CD14-positive monocyte (primary cell): ENCODE measurements at regions not wholly inside any gene's neighbourhood (a gene's known extent, or its start where the extent isn't known, plus 50 kb on each side); places are given as distances from the start of the nearest gene placed in this dataset.

Source experiments
- DNase-seq, 3 donors: peaks; one replicate each; pipeline ENCODE4 v3.0.0-alpha.2; 2011 to 2022
- H2AFZ ChIP-seq: 2 replicates; pipeline ENCODE4 v1.6.0; 2012; ENCODE audit warnings: mild to moderate bottlenecking, low read depth, low read length, inconsistent platforms; ENCODE audit not compliant: insufficient read depth, poor library complexity, severe bottlenecking
- H3K27ac ChIP-seq, 2 donors: 1 replicate in 1 of 2; 2 replicates in 1 of 2; pipeline ENCODE4 v1.5.1; 2012 to 2013; ENCODE audit warnings: low read length in 2 of 2, control low read depth in 1 of 2, inconsistent platforms in 1 of 2, low read depth in 1 of 2, mild to moderate bottlenecking in 1 of 2
- H3K27me3 ChIP-seq, 2 donors: one replicate each; pipeline versions ENCODE4 v1.6.0 to v1.6.1; 2011 to 2013; ENCODE audit warnings: low read length in 2 of 2; ENCODE audit not compliant: control insufficient read depth in 2 of 2, insufficient read depth in 2 of 2
- H3K36me3 ChIP-seq, 2 donors: replicated peaks in 1 of 2; 1 replicate in 1 of 2; 2 replicates in 1 of 2; pipeline versions ENCODE4 v1.5.1 to v1.6.1; 2012 to 2013; ENCODE audit warnings: low read length in 2 of 2, control low read depth in 1 of 2, inconsistent platforms in 1 of 2, mild to moderate bottlenecking in 1 of 2; ENCODE audit not compliant: insufficient read depth in 2 of 2, control insufficient read depth in 1 of 2
- H3K4me1 ChIP-seq, 2 donors: 1 replicate in 1 of 2; 2 replicates in 1 of 2; pipeline versions ENCODE4 v1.5.1 to v1.6.1; 2012 to 2013; ENCODE audit warnings: low read length in 2 of 2, control low read depth in 1 of 2, inconsistent platforms in 1 of 2, mild to moderate bottlenecking in 1 of 2, moderate library complexity in 1 of 2; ENCODE audit not compliant: insufficient read depth in 2 of 2, control insufficient read depth in 1 of 2
- H3K4me2 ChIP-seq: replicated peaks from 2 replicates; pipeline ENCODE3; 2012; ENCODE audit warnings: low read length, moderate library complexity, mild to moderate bottlenecking; ENCODE audit not compliant: poor library complexity, severe bottlenecking; ENCODE audit errors: extremely low read depth
- H3K4me3 ChIP-seq, 3 experiments: fragments of 200-600 bp in 1 of 3; sonication (generic) in 1 of 3; replicated peaks in 1 of 3; 1 replicate in 2 of 3; 2 replicates in 1 of 3; pipeline ENCODE4 v1.5.1; 2011 to 2013; ENCODE audit warnings: low read length in 3 of 3, mild to moderate bottlenecking in 3 of 3, control low read depth in 2 of 3, low read depth in 2 of 3, inconsistent platforms in 1 of 3, moderate library complexity in 1 of 3
- H3K79me2 ChIP-seq: 2 replicates; pipeline ENCODE4 v1.6.0; 2012; ENCODE audit warnings: mild to moderate bottlenecking, control low read depth, inconsistent platforms, low read length, moderate library complexity; ENCODE audit not compliant: insufficient read depth
- H3K9ac ChIP-seq: 2 replicates; pipeline ENCODE4 v1.6.0; 2017; ENCODE audit warnings: low read length, mild to moderate bottlenecking; ENCODE audit not compliant: insufficient read depth, poor library complexity, severe bottlenecking
- H3K9me3 ChIP-seq, 2 donors: replicated peaks in 1 of 2; 1 replicate in 1 of 2; 2 replicates in 1 of 2; pipeline versions ENCODE4 v1.5.1 to v1.6.1; 2012 to 2013; ENCODE audit warnings: low read length in 2 of 2, control low read depth in 1 of 2; ENCODE audit not compliant: control insufficient read depth in 1 of 2, insufficient read depth in 1 of 2
- H4K20me1 ChIP-seq: 2 replicates; pipeline ENCODE4 v1.6.0; 2012; ENCODE audit warnings: mild to moderate bottlenecking, low read length, control low read depth, moderate library complexity; ENCODE audit not compliant: insufficient read depth
- H3K27ac Mint-ChIP-seq, 7 donors: one replicate each; pipeline ENCODE4 v1.8.0; 2020; ENCODE audit warnings: mild to moderate bottlenecking in 7 of 7, mixed read lengths in 7 of 7, moderate library complexity in 6 of 7, inconsistent platforms in 2 of 7
- H3K27me3 Mint-ChIP-seq, 3 donors: one replicate each; pipeline ENCODE4 v1.8.0; 2021 to 2022; ENCODE audit warnings: low read depth in 3 of 3, mild to moderate bottlenecking in 3 of 3, mixed read lengths in 3 of 3, moderate library complexity in 3 of 3, inconsistent platforms in 1 of 3
- H3K36me3 Mint-ChIP-seq, 2 donors: one replicate each; pipeline ENCODE4 v1.8.0; 2020; ENCODE audit warnings: mixed read lengths in 2 of 2, inconsistent platforms in 1 of 2, mild to moderate bottlenecking in 1 of 2
- H3K4me1 Mint-ChIP-seq: one replicate; pipeline ENCODE4 v1.8.0; 2020; ENCODE audit warnings: mild to moderate bottlenecking, mixed read lengths
- H3K4me3 Mint-ChIP-seq, 2 donors: one replicate each; pipeline ENCODE4 v1.8.0; 2020; ENCODE audit warnings: mild to moderate bottlenecking in 2 of 2, mixed read lengths in 2 of 2, moderate library complexity in 1 of 2
- H3K9me3 Mint-ChIP-seq, 7 donors: one replicate each; pipeline ENCODE4 v1.8.0; 2020 to 2022; ENCODE audit warnings: mixed read lengths in 7 of 7, mild to moderate bottlenecking in 6 of 7, moderate library complexity in 6 of 7, inconsistent platforms in 2 of 7
- WGBS: methylation state at CpG from one replicate; pipeline ENCODE4 v1.1.5; 2013; ENCODE audit warnings: missing lambda C conversion rate; ENCODE audit not compliant: insufficient coverage; 5-methylcytosine and 5-hydroxymethylcytosine counted together
- intact Hi-C, 2 donors: fragments of 100-400 bp; cut with micrococcal nuclease; formaldehyde crosslinking; loops; one replicate each; pipeline versions ENCODE4 v1.15.0 to v1.15.1; 2023
- TF ChIP-seq, protein P1 (sequence below): fragments of 200-600 bp; IDR thresholded peaks from one replicate; pipeline ENCODE4 v1.8.0; 2022; ENCODE audit warnings: antibody characterized with exemption, mild to moderate bottlenecking

DNA sequence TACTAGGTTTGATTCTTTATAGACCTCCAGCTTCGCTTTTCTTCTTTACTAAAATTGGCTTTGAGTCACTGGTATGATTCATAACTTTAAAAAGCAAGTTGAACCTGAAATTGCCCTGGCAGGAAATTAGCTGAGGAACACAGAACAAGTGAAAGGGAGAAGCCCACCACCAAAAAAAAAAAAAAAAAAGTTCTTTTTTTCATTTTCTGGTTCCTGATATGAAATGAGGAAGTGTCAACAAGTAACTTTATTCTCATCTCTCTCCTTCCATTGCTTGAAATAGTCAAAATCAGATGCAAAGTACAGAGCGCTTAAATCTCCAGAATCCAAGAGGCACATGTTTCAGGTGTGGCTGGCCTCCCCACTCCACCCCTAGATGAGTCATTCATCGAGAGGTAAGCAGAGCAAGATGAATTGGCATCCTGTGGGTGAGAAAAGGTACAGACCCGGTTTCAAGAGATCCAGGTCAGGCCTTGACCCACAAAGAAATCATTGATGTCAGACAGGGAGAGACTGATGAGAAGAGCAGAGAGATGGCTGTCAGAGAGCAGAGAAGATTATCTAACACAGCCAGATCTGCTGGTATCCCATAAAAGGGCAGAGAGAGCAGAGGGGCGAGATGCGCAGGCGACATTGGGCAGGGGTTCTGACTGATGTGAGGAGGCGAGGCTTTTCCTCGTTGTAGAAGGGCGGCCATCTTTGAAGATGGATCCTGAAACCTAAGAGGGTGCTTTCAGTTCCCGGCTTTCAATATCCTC lies 54.8 kb upstream of the MBOAT1 start:
- H3K4me3 Mint-ChIP-seq: peak overlapping the region in 1 of 2 donors; percentile 31
- intact Hi-C loops: no loop called here
- peaks cover 13% of the 10 kb centered on the region for H3K4me1 Mint-ChIP-seq
- H3K9ac ChIP-seq: no peak overlapping the region
- no peaks in the 10 kb centered on the region for H3K36me3 ChIP-seq
- H3K36me3 Mint-ChIP-seq: no peaks in the 10 kb centered on the region
- peaks cover 0 to 2% (median 0%) of the 10 kb centered on the region in 3 donors for H3K27me3 Mint-ChIP-seq
- no peaks in the 10 kb centered on the region for H3K27me3 ChIP-seq
- H4K20me1 ChIP-seq: no peaks in the 10 kb centered on the region
- peaks cover 0 to 6% (median 3%) of the 10 kb centered on the region in 7 donors for H3K9me3 Mint-ChIP-seq
- TF ChIP-seq, protein P1, sequence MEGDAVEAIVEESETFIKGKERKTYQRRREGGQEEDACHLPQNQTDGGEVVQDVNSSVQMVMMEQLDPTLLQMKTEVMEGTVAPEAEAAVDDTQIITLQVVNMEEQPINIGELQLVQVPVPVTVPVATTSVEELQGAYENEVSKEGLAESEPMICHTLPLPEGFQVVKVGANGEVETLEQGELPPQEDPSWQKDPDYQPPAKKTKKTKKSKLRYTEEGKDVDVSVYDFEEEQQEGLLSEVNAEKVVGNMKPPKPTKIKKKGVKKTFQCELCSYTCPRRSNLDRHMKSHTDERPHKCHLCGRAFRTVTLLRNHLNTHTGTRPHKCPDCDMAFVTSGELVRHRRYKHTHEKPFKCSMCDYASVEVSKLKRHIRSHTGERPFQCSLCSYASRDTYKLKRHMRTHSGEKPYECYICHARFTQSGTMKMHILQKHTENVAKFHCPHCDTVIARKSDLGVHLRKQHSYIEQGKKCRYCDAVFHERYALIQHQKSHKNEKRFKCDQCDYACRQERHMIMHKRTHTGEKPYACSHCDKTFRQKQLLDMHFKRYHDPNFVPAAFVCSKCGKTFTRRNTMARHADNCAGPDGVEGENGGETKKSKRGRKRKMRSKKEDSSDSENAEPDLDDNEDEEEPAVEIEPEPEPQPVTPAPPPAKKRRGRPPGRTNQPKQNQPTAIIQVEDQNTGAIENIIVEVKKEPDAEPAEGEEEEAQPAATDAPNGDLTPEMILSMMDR: no peak
- H3K9me3 ChIP-seq: peaks cover 0 to 4% of the 10 kb centered on the region in 2 donors
- H3K79me2 ChIP-seq: no peaks in the 10 kb centered on the region
- DNase-seq: peak in 2 of 3 donors; percentile 23 to 25
- H3K4me2 ChIP-seq: peak overlapping the region; percentile 20
- peak overlapping the region; percentile 65 for H2AFZ ChIP-seq
- no peak overlapping the region for H3K27ac ChIP-seq
- peaks cover 7 to 13% of the 10 kb centered on the region in 2 donors for H3K4me1 ChIP-seq
- H3K4me3 ChIP-seq: peak overlapping the region in 1 of 3 experiments; percentile 21
- H3K27ac Mint-ChIP-seq: peak overlapping the region in 5 of 7 donors; percentile 16 to 79 (median 41)
- WGBS: 80% methylated on average over 1 of the region's 11 CpGs

DNA sequence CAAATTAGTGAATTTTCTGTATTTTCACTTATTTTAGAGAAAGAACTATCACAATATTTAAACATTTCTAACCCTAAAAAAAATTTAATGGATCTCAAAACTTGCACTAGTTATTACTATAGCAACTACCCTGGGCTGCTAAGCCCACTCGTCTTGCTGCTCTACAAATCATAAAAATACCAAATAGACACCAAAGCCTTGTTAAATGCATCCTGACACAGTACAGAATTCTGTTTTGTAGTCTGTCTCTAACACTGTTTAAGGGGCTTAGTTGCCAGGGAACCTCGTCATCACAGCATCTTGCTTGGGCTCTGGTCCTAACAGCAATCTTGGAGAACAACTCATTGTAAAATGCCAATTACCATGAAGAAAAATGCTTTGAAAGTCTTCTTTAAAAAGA lies 56.9 kb upstream of the MBOAT1 start:
- Mint-ChIP-seq H3K27ac (no peak overlapping the region), H3K27me3 (peaks cover 0 to 3% (median 0%) of the 10 kb centered on the region in 3 donors), H3K36me3 (no peaks in the 10 kb centered on the region), H3K4me1 (peaks cover 13% of the 10 kb centered on the region), H3K4me3 (no peak overlapping the region), H3K9me3 (no peaks in the 10 kb centered on the region)
- no peak overlapping the region for H3K4me2 ChIP-seq
- no peak for DNase-seq
- H2AFZ ChIP-seq: no peak overlapping the region
- TF ChIP-seq, protein P1: no peak
- H3K9ac ChIP-seq: no peak overlapping the region
- H3K36me3 ChIP-seq: no peaks in the 10 kb centered on the region
- 100% methylated on average over 1 of the region's 2 CpGs for WGBS
- H4K20me1 ChIP-seq: no peaks in the 10 kb centered on the region
- no peak overlapping the region for H3K4me3 ChIP-seq
- H3K4me1 ChIP-seq: peaks cover 7 to 13% of the 10 kb centered on the region in 2 donors
- H3K79me2 ChIP-seq: no peaks in the 10 kb centered on the region
- H3K27ac ChIP-seq: no peak overlapping the region
- H3K27me3 ChIP-seq: no peaks in the 10 kb centered on the region
- intact Hi-C loops: no loop called here
- H3K9me3 ChIP-seq: no peaks in the 10 kb centered on the region
